HG03565 (cell line): ENCODE measurements at regions not wholly inside any gene's neighbourhood (a gene's known extent, or its start where the extent isn't known, plus 50 kb on each side); places are given as distances from the start of the nearest gene placed in this dataset.

Source experiments
- ATAC-seq: cut with Tn5 transposase; IDR thresholded peaks from one replicate; pipeline ENCODE4 v1.9.1; 2021; ENCODE audit warnings: mild to moderate bottlenecking, moderate library complexity; ENCODE audit not compliant: unreplicated experiment

DNA sequence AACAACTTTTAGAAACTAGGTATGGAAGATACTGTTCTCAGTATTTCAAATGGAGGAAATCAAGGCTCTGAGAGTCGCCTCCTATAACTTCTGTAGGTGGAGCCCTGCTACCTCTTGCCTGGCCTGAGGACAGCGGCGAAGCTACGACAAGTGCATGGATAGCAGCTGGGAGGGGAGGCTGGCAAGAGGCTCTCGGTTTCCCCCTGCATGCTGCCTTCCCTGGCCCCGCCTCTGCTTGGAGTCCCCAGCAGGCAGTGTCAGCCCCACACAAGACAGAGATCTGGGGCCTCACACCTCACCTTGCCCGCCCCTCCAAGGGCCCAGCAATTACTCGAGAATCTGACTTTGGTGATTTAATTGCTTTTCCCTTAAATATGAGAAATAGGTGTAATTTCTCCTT, 107.6 kb upstream of the POU3F3 start:
- ATAC-seq: no peak

- ATAC-seq: no peak
Observed at GRCh38 chr2:104746858-104747257, 107.1 kb upstream of the POU3F3 start.

GRCh38 chr2:104749856-104750460, 104.0 kb upstream of the POU3F3 start:
- no peak for ATAC-seq

DNA sequence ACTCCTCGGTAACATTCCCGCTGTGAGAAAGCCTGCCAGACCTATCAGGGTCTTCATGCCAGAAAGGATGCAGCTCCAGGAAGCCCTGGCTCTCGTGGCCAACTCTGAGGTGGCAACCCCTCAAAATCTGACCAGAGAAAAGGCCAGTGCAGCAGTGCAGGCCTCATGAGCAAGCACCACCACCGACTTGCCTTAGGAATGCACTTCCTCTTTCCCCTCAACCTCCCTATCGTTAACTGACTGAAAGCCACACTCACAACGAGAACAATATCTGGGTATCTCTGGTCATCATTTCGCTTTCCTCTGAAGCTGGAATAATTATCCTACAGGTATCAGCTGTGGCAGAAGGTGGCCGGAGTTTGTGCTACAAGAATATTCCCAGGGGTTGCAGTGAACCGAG, 101.4 kb upstream of the POU3F3 start:
- ATAC-seq: no peak

DNA sequence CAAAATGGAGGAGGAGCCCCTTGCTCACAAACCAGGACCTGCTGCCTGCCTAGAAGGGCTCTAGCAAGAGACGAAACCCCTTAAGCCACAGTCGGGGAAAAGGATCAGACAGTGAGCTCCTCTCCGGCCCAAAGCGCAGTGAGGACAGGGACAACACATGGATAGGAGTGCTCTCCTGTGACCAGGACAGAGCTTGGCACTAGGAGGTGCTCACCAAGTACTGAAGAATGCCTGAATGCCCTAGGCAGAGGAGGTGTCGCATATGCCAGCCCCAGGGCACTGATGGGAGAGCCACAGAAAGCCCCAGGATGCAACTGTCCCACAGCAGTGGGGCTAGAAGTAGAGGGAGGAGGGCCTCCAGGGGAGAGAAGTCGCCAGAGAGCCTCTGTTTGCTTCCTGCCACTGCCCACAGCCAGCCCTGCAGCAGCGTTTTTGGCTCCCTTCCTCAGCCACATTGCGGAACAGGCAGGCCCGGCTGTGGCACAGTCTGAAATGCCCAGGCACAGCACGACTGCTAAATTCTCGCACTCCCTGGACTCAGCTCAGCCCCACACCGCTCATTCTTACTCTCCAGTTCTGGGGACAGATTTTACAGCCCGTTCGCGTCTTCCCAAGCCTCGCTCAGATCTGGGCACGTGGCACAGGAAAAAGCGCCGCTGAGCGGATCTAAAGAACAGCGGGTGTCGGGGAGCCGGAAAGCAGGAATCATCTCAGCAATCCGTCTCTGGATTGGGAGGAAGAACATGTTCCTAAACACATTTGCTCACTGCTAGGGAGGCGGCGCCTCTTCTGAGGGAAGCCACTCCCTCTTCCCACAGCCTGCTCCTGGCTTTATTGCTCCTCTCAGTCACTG, 98.7 kb upstream of the POU3F3 start:
- ATAC-seq: no peak

GRCh38 chr2:104756118-104756517, 97.8 kb upstream of the POU3F3 start:
- no peak for ATAC-seq

- no peak for ATAC-seq
Observed at GRCh38 chr2:104757056-104757455, 96.9 kb upstream of the POU3F3 start.

DNA sequence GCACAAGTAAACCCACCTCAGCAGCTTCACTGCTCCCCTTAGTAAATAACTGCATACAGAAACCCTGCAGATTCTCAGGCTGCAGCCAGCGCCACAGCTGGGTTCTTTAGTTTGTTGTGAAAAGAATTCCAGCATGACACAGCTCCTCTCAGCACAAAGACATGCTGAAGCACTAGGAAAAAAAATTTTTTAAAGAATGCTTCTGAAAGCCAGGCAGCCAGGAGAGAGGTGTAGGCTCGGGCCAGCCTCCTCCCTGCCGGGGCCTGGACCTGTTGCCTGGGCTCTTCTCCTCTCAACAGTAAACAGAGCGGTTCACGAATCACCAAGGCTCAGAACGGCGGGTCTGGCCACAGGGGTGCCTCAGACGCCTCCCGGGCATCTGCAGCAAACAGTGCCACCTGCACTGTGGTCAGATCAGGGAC, 95.7 kb upstream of the POU3F3 start:
- ATAC-seq: no peak

DNA sequence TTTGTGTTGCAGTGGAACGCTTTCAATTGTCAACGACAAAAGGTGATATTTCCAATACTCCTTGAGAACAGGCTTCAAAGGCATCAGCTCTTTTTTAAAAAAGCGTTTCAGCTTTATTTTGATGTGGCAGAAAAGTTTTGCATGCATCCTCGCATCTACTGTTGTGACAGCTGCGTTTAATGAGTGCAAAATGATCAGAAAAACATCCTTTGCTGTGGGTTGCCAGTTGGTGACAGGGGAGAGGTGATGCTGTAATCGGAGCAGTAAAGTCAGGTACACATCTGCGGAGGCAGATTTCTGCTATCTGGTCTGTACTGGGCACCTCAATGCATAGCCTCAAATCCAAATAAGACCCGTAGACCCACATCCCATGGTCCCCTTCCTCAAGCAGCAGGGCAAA, 91.9 kb upstream of the POU3F3 start:
- no peak for ATAC-seq

DNA sequence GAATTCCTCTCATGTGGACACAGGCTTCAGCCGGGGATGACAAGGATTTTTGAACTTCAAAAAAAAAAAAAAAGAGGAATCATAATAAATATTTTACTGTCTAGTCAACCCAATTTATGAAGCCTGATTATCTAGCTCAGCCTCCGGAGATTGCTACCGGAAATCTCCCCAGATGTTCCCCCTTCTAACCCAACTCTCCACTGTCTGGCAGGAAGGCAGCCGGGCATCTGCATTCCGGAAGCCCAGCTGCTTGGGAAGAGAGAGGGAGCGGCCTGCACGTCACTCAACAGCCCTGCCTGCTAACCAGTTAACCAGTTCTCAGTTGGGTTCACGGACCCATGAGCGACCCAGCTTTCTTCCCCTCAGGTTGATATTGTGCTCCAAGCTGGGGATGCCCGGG, 87.2 kb upstream of the POU3F3 start:
- no peak for ATAC-seq

DNA sequence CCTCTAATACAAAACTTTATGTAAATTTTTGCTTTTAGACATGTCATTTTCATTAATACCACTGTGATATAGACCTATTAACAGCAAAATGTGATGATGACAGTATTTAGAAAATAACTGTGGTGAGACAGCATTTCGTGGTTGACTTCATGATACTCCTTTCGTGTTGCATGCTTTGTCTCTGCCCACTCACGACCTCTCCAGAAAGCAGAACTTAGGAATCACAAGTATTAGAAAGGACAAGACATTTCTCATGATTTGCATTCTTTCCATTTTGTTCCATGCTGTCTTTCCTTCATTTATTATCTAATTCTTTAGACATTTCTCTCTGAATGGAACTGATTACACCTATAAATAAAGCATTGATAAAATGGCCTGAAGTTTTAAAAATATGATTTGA, 85.2 kb upstream of the POU3F3 start:
- no peak for ATAC-seq

GRCh38 chr2:104769096-104769495, 84.8 kb upstream of the POU3F3 start:
- ATAC-seq: no peak

- ATAC-seq: no peak
Observed at GRCh38 chr2:104772996-104773395, 80.9 kb upstream of the POU3F3 start.

DNA sequence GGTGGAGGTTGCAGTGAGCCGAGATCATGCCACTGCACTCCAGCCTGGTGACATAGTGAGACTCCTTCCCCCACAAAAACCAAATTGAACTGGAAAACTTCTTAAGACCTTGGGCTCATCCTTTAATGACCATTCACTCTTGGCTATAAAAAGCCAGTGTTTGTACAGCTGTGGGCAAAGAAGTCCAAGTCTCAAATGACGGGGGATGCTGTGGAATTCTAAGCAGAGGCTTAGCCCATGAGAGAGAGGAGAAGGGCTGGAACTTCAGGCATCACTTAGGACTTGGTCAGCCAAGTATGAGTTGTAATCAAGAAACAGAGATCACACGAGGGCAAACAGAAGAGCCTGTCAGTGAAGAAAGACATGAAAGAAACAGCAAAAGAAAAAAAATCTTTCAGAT, 79.3 kb upstream of the POU3F3 start:
- no peak for ATAC-seq

DNA sequence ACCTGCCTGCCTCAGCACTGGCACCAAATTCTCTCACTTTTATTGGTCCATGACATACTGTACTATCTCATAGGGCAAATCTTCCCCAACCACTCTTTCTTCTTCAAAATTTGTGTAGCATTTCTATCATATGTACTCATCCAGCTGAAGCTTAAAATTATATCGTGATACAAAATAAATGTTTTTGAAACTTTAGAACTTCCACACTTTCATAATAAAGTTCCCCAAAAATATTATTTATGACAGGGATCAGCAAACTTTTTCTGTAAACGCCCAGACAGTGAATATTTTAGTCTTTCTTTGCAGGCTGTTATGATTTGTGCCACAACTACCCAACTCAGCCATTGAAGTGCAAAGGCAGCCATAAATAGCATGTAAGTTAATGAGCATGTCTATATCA, 76.2 kb upstream of the POU3F3 start:
- ATAC-seq: no peak

DNA sequence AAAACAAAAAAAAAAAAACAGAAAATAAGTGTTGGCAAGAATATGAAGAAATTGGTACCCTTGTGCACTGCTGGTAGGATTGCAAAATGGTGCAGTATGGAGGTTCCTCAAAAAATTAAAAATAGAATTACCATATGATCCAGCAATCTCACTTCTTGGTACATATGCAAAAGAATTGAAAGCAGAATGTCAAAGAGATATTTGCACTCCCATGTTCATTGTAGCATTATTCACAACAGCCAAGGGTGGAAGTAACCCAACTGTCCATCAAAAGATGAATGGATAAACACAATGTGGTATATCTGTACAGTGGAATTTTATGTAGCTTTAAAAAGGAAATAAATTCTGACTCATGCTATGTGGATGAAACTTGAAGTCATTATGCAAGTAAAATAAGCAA, 72.8 kb upstream of the POU3F3 start:
- ATAC-seq: no peak

DNA sequence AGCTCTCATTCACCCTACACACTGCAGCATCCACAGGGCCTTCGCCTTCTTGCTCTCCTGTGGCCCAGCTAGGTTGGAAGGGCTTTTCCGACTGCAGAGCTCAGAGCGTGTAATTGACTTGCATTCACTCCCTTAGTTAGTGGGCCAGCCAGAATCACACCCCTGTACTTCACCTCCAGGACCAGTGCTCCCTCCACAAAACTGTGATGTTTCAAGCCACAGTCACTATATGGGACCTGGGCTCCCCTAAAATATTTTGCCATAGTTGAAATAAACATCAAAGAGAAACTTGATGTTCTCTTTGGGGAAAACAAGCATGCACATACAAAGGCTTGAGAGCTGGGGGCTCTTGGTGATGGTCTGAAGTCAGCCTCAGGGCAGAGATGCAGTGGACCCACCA, 69.7 kb upstream of the POU3F3 start:
- ATAC-seq: no peak

GRCh38 chr2:104786204-104786603, 67.7 kb upstream of the POU3F3 start:
- no peak for ATAC-seq

DNA sequence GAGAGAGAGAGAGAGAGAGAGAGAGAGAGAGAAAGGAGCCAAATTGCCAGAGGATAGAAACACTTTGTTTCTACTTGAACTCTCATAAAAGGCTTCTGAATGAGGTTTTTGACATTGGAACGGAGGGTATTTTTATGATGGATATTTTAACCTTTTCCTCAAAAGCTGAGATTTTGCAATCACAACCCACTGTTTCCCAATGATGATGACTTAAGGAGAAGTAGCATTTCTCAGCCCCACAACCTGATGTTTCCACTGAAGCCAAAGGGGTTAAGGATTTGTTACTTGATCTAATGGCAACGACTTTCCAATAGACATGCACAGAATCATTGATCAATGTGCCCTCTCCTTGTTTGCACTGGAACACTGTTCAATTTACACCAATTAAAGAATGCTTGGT, 67.1 kb upstream of the POU3F3 start:
- no peak for ATAC-seq

- ATAC-seq: no peak
Observed at GRCh38 chr2:104787298-104788065, 66.4 kb upstream of the POU3F3 start.

- ATAC-seq: no peak
Observed at GRCh38 chr2:104788742-104789455, 65.0 kb upstream of the POU3F3 start.
